ENCODE measurements at regions not wholly inside any gene's neighbourhood (a gene's known extent, or its start where the extent isn't known, plus 50 kb on each side); places are given as distances from the start of the nearest gene placed in this dataset.
"Not testable (repeated sequence)": the region's sequence is repeated elsewhere in the genome, so short reads cannot be mapped to it uniquely, and the experiment has no call there.

DNA sequence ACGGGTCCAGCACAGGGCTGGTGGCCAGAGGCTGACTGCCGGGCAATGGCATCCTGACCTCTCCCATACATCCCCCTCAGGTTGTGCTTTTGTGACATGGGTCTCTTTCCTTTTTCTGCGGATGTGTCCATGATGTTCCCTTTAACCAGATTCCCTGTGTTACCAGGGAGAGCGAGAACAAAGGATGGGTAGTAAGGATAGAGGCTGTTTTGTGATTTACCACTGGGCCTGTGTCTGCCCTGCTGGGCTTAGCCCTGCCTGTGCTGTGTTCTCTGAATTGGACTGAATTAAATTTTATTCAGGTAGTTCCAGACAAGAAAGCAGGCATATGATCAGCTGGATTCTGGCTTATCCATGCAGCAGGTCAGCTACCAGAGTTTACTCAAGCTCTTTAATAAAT is 301.6 kb downstream of the RWDD3 start:
- DNase-seq, result no peak

DNA sequence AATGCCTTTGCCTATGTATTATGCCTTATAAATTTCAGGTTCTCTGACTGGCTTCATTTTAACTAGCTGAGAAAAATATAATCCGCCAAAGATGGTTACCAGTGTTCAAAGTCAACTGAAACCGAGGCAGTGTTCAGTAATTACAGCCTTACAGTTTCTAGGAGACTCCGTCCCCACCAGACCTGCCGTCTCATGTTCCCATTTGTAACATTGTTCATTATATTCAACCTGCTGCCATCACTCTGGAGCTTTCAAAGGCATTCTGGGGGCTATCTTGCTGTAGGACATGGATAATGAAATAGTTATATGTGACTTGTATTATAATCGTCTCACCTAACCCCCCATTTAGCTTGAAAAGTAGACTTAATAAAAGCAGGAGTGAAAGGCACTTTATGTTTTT is 302.5 kb downstream of the RWDD3 start:
- DNase-seq, result no peak

DNA sequence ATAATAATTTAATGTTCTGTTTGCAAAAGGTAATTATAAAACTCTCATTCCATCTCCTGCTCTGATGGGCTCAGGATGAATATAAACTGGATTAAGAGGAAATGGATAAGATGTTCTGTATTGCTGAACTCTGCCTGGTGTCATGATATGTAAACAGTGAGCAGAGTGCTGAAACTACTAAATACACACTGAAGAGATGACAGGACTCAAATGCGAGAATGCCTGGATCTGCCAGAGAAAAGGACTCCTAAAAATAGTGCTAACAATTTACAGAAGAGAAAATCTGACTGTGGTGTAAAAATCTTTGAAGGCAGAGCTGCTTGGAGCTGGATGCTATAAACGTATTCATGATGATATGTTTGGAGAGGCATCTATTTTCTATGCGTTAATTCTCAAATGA is 303.2 kb downstream of the RWDD3 start:
- DNase-seq, result no peak

DNA sequence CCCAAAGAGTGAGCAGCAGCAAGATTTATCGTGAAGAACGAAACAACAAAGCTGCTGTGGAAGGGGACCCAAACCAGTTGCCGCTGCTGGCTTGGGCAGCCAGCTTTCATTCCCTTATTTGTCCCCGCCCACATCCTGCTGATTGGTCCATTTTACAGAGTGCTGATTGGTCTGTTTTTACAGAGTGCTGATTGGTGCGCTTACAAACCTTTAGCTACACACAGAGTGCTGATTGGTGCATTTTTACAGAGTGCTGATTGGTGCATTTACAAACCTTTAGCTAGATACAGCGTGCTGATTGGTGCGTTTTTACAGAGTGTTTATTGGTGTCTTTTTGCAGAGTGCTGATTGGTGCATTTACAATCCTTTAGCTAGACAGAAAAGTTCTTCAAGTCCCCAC is 304.2 kb downstream of the RWDD3 start:
- DNase-seq, result not testable (repeated sequence)

DNA sequence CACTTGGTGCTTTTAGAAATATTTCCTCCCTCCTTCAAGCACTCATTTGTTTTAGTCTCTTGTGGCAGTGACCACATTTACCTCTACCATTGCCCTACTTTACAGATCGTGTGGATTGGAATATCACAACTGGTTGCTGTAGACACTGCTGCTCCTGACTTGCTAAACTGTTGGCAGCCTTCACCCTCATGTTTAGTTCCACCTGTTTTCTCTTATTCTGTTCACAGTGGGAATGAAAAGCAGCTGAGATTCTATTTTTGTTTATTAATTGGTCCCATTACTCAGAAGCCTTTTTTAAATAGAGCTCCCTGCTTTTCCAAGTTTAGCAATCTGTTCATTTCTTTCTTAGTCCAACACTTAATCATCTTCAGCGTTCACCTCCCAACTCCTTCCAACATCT is 308.9 kb downstream of the RWDD3 start:
- no peak for DNase-seq

DNA sequence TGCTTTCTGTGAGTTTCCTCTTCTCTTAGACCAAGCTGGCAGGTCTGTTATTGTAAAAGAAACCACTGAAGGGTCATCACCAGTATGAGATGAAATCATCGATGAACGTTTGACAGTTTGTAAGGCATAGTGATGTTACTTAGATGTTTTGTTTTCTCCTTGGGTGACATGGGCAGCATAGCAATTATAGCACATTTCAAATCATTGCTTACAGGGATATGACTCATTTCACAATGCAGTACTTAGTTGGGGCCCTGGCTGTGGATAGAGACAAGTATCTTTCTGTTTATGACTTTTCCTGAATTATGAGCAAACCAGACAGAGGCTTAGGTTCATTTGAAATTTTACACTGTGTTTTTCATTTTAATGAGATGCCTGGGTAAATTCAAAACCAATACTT is 313.0 kb downstream of the RWDD3 start:
- no peak for DNase-seq

DNA sequence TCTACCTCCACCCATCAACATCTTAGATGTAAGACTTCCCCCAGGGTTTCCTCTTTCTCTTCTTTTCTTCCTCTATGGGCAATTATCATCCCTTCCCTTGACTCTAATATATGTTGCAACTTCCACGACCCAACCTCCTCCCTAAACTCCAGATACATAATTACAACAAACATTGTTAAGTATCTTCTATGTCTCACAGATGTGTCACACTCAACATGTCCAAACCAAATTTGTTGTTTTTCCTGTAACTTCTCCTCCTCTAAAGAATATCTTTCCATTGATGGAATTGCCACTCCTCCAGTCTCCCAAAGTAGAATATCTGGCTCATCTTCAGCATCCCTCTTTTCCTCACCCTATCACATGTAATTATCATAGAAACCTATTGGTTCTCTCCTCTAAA is 314.2 kb downstream of the RWDD3 start:
- DNase-seq, result no peak

DNA sequence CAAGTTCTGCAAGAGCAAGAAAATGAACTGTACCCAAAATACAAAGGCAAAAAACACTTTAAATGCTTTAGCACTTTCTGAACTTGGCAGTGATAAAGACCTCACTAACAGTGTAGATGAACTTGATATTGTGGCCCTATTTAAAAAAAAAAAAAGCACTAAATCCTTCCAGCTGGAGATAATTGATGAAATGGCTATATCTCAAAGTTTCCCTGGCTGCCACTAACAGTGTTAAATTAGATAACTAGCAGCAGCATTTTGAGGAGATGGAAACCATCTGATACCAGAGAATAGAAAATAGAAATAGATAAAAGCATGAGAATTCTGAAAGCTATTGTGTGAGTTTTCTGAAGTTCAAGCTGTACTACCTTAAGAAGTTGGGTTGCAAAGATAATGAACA is 317.2 kb downstream of the RWDD3 start:
- DNase-seq, result no peak

DNA sequence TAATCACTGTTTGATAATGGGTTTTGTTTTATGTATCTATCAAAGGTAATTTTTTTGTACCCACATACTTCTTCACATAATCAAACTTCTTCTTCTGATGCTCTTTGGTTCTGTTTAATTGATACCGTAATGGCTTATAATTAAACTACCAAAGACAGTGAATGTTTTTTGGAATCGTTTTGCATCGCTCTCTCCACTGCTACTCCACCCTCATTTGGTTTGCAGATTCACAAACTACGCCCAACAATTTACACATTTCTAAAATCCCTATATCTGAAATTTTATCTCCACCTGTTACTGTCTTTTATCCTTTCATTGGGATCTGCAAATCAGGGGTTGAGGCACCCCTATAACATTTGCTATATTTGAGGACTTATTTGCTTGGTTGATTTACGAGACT is 319.6 kb downstream of the RWDD3 start:
- DNase-seq, result no peak

DNA sequence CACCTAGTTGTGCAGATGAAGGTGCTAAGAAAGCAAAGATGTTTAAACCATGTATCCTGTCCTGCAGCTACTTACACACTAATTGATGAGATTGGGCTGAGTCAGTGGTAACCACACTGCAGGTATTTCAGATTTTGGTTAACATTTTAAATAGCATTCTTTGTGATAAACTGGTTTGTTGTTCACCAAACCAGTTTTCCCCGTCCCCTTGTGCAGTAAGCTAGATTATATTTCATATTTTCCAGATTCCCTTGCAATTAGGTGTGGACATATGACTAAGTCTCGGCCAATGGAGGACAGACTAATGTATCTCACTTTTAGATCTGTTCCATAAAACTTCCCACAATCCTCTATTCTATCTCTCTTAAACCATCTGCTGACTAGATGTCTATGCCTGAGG is 320.4 kb downstream of the RWDD3 start:
- DNase-seq, result no peak

DNA sequence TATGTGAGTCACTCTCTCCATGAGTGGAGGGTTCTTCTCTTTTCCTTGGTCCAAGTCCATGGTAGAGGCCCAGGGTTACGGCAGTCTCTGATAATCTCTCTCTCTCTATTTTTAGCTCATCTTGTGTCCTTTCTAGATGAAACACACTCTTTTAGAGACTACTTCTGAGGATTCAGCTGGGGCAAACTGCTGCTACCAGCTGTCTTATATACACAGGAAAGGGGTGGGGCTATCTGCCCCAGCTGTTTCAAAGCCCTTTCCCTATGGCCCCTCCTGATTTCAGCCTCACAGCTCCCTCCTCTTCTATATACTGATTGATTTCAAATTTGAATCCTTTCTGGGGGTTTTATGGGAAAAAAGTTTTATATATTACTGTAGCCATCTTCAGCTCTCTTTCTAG is 324.8 kb downstream of the RWDD3 start:
- no peak for DNase-seq

DNA sequence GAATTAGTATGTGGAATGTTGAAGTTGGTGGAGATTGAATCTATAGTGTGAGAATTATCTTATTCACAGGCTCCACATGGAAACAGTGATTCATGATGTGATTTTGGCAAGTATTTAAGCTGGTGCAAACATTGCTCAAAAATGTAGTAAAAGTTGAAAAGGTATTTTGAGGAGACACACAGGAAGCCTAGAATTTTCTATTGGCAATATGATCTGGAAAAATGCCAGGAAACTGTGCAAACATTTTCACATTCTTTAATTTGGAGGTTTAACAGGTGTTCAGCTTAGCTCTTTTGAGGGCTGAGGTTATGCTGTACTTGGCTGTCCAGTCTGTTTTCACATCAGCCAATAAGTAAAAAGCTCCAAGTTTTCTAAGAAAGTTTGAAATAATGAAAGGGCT is 327.3 kb downstream of the RWDD3 start:
- no peak for DNase-seq

DNA sequence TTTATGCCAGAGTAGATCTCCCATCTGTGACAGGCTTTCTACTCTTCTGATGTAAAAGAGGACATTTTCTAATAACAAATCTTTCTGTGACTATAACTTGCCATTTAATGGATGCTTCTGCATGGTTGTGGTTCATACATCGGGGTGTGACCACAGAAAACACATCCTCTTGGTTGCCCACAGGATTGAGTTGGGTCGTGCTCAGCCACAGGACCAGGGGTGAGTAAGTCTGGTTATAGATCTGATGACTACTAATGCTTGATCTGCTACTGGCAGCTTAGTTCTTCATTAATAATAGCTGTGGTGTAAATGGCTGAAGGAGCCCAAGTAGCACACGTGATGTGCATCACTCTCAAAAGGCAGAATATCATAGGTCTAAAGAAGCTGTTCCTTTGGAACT is 328.2 kb downstream of the RWDD3 start:
- DNase-seq, result no peak

DNA sequence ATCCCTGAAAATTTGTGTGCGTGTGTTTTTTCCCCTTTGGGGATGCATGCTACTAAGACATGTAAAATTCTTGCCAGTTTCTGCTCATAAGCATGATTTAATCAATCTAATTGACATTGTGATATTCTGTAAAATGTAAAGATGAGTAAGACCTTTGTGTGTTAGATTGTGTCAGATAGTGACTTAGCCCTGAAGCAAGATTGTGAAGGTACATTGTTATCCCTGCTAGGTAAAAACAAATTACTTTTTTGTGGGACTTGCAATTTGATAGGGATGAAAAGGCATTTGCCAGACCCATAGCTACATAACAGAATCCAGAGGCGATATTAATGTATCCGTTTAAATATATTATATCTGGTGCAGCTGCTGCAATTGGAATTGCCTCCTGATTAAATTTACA is 338.0 kb downstream of the RWDD3 start:
- DNase-seq, result no peak

DNA sequence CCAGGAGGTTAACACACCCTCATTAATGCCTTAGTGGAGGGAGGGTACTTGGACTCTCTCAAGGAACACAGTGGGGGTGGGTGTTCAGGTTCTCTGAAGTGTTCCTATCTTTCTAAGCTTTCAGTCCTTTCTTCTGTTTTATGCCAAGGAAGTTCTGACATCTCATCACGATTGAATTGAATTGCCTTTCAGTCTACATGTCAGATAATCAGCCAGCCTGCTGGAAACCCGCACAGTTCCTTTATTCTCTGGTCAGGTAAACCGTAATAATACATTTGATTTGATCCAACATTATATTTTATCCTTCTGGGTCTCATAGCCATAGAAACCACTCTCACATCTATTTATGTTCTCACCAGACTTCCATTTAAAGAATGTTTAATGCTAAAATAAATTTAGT is 339.0 kb downstream of the RWDD3 start:
- DNase-seq, result no peak

DNA sequence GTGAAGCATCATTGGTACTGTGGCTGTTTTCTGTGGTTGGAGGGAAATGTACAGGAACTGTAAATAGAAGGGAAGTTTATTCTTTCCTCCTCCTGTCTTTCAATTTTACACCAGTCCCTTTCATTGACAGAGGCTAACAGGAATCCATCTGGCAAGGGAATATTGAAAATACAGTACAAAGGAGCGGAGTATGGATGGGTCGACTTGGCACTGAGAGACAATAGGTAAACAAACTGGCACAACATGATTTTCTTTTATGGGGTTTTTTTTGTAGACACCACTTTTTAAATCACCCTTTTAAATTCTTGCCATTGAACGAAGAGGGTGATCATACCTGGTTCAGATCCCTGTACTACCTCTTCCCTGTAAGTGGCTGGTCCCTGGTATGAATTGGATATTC is 341.3 kb downstream of the RWDD3 start:
- DNase-seq, result no peak

DNA sequence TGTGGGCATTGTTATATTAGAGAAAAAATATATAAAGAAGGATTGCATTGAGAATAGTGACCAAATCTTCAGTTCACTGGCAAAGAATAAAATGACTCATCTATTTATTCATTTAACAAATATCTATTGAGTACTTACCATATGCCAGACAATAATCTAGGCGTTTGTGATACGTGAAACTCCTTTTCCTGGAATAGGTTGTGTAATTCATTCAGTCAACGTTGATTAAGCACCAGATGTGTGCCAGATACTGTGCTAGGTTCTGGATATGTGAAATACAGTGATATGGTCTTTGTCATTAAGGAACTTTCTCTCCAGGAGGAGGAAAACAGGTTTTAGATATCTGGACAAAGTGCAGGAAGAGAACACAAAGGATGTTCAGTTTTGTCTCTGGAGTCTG is 344.5 kb downstream of the RWDD3 start:
- DNase-seq, result no peak

DNA sequence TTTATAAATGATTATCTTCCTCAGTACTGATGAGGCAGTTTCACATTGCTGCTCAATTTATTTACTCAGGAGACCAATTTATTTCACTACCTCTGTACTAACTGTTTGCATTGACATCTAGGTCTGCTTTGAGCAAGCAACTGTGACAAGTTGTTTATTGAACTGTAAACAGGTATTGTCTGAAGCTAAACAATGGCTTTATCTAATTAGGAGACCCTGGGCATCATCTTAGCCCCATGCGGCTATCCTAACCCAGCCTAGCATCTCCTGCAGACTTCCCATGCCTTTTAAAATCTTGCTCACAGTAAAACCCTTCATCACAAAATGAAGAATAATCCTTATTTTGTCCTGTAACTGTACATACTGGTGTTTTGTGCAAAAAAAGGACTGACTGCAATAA is 348.2 kb downstream of the RWDD3 start:
- no peak for DNase-seq

DNA sequence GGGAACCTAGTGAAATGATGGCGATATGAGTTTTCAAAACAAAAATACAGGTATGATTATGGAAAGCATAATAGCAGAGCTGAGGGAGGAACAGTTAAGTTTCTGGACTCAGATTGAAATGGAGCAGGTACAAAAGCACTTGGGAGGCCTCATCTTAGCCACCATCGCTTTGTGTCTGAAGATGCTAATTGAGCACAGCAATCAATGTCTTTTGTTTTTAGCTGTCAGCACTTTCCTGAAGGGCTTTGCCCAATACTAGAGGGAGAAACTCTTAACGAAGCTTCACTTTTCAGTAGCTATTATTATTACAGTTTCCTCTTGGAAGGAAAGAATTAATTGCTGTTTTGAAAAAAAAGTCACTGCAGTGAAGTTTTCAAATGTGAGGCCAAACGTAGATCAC is 348.7 kb downstream of the RWDD3 start:
- no peak for DNase-seq

DNA sequence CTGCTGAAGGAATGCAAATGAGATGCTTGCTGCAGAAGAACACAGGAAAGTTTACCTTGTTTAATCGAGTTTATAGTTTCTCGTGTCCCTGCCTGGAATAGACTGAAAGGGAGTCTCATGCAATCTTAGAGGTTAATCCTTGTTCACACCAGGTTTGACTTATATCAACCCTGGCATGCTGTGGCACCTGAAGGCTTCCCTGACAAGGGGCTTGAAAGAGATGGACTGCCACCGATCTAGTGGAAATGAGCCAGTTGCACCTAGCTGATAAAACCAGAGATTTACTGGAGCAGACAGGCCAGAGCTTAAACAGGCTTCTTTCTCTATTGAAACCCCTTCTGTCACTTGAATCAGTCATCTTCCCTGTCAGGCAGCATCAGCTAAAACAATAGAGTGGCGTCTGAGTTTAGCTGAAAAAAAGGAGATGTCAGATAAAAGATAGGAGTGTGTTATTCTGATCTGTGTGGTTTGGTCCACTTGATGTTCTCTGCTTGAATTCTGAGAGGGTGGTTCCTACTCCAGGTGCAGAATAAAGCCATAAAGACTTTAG is 349.7 kb downstream of the RWDD3 start:
- DNase-seq, result no peak

DNA sequence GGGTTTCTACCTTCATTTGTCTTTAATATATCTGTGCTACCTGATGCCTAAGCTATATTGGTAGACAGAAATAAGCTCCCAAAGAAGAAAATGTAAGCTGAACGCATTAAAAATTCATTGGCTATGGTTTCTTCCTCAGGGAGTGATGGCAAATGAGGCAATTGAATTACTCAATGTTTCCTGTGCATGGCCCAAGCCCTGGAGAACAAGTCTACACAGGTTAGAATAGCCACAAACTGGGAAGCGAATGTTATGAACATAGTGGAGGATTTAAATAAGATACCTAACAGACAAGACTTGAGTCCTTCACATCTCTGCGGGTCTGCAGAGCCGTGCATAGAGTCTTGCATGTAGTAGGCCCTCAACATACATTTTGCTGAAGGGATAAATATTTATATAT is 350.3 kb downstream of the RWDD3 start:
- no peak for DNase-seq

DNA sequence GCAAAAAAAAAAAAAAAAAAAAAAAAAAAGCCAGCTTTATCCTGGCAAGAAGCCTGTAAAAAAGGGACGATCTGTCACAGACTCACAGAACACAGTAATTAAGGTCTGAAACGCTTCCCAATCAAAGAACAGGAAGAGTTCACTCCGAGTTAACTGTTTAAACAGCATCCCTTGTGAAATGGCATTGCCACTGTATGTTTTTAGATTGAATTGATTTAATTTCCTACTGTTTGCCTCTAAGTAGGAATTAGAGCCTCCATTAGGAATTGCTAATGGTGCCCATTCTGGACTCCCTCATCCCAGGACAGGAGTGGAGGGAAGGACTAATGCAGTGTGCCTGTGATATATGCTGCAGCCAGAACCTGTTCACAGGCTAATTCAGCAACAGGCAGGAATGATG is 370.8 kb downstream of the RWDD3 start:
- no peak for DNase-seq

DNA sequence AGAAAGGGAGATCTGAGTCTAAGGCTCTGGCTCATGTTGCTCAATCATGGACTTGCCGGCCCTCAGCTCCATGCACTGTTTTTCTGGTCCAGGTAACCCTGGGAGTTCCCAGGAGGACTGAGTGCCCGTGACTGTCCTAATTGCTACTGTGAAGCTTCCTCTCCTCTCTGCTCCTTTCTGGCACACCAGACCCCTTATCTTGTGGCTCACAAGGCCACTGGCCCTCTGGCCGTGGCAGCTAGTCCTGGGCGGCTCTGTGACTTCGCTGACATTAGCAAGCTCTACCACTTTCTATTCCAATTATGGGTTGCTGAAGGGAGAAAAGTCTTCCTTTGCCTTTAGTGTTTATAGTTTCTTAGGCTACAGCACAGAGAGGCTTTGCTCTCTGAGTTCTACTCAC is 380.2 kb downstream of the RWDD3 start:
- no peak for DNase-seq

DNA sequence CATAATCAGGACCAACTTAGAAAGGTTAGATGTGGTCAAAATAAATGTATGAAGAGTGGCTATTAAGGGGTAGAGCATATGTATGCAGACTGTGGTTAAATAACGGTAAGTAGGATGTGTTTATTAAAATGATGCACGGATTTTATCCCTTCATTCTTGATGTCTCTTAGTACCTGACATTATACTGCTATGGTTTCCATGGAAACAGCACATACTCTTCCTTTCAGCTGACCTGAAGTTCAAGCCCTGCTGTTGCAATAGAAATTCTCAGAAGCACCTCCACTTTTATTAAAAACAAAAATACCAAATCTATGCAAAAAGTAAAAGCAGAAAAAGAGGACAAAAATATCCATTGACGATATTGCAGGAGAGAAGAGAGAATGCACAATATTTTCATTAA is 381.4 kb downstream of the RWDD3 start:
- no peak for DNase-seq

DNA sequence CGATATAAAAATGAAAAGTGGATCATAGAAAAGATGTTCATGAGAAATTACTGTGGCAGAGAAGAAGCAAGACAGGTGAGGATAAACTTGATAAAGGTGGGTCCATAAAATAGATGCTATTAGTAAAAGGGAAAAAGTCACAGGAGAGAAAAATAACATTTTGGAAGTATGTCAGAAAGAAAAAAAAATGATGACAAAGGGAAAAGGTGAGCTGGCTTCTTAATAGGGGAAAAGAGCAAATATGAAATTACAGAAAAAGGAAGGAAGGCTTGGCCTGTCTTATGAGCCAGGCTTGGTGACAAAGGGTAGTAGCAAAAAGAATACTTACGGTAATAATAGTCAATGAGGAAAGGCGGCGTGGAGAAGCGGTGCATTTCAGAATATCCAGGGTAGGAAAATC is 386.1 kb downstream of the RWDD3 start:
- DNase-seq, result no peak

DNA sequence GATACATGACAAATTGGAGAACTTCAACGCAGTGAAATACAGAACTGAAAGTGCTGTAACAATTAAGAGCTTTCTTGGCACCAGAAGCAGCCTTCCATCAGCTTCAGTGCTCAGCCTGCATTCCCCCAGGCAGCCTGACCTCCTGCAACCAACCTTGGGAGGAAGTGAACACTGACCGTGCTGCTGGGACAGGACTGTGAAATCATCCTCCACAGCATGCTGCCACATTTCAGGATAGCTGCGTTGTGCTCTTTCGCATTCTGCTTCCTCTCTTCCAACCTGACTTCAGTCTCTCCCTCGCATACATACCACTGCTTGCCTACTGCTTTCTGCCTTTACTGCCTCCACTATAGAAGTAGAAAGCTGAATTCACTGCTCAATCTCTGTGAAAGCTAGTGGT is 388.6 kb downstream of the RWDD3 start:
- no peak for DNase-seq
